ENCODE measurements at regions not wholly inside any gene's neighbourhood (a gene's known extent, or its start where the extent isn't known, plus 50 kb on each side); places are given as distances from the start of the nearest gene placed in this dataset.
"Not testable (repeated sequence)": the region's sequence is repeated elsewhere in the genome, so short reads cannot be mapped to it uniquely, and the experiment has no call there.

DNA sequence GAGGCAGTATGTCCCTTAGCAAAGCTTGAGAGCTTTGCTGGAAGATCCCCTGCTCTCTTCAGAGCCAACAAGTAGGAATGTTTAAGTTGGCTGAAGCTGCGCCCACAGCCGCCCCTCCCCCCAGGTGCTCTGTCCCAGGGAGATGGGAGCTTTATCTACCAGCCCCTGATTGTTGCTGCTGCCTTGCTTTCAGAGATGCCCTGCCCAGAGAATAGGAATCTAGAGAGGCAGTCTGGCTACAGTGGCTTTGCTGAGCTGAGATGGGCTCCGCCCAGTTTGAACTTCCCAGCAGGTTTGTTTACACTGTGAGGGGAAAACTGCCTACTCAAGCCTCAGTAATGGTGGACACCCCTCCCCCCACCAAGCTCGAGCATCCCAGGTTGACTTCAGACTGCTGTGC is 423.6 kb downstream of the KCTD16 start:
- not testable (repeated sequence) for TF ChIP-seq POLR2AphosphoS5 (IDR thresholded peaks at IDR 0.05; ENCODE audit: low read depth); EZH2 (IDR thresholded peaks at IDR 0.05; ENCODE audit: low read depth, unreplicated experiment); ETS1 (IDR thresholded peaks at IDR 0.05); EZH2phosphoT487 (IDR thresholded peaks at IDR 0.05; ENCODE audit: unreplicated experiment)
- TF ChIP-seq, protein P1, sequence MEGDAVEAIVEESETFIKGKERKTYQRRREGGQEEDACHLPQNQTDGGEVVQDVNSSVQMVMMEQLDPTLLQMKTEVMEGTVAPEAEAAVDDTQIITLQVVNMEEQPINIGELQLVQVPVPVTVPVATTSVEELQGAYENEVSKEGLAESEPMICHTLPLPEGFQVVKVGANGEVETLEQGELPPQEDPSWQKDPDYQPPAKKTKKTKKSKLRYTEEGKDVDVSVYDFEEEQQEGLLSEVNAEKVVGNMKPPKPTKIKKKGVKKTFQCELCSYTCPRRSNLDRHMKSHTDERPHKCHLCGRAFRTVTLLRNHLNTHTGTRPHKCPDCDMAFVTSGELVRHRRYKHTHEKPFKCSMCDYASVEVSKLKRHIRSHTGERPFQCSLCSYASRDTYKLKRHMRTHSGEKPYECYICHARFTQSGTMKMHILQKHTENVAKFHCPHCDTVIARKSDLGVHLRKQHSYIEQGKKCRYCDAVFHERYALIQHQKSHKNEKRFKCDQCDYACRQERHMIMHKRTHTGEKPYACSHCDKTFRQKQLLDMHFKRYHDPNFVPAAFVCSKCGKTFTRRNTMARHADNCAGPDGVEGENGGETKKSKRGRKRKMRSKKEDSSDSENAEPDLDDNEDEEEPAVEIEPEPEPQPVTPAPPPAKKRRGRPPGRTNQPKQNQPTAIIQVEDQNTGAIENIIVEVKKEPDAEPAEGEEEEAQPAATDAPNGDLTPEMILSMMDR (conservative IDR thresholded peaks at IDR 0.05; ENCODE audit: low read depth in 2 of 2), result not testable (repeated sequence)
- TF ChIP-seq, protein P2, sequence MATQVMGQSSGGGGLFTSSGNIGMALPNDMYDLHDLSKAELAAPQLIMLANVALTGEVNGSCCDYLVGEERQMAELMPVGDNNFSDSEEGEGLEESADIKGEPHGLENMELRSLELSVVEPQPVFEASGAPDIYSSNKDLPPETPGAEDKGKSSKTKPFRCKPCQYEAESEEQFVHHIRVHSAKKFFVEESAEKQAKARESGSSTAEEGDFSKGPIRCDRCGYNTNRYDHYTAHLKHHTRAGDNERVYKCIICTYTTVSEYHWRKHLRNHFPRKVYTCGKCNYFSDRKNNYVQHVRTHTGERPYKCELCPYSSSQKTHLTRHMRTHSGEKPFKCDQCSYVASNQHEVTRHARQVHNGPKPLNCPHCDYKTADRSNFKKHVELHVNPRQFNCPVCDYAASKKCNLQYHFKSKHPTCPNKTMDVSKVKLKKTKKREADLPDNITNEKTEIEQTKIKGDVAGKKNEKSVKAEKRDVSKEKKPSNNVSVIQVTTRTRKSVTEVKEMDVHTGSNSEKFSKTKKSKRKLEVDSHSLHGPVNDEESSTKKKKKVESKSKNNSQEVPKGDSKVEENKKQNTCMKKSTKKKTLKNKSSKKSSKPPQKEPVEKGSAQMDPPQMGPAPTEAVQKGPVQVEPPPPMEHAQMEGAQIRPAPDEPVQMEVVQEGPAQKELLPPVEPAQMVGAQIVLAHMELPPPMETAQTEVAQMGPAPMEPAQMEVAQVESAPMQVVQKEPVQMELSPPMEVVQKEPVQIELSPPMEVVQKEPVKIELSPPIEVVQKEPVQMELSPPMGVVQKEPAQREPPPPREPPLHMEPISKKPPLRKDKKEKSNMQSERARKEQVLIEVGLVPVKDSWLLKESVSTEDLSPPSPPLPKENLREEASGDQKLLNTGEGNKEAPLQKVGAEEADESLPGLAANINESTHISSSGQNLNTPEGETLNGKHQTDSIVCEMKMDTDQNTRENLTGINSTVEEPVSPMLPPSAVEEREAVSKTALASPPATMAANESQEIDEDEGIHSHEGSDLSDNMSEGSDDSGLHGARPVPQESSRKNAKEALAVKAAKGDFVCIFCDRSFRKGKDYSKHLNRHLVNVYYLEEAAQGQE (IDR thresholded peaks at IDR 0.05; ENCODE audit: unreplicated experiment), result not testable (repeated sequence)

Data from GM23338 (cell line).